SU-DHL-6 (cell line): ENCODE measurements at regions not wholly inside any gene's neighbourhood (a gene's known extent, or its start where the extent isn't known, plus 50 kb on each side); places are given as distances from the start of the nearest gene placed in this dataset.

Source experiments
- H2AFZ ChIP-seq: fragments of 200-600 bp; sonication (generic); 2 replicates; pipeline ENCODE4 v1.6.1; 2014; ENCODE audit warnings: low read depth, mild to moderate bottlenecking, moderate library complexity, mixed read lengths, antibody characterized with exemption, low read length; ENCODE audit not compliant: severe bottlenecking
- H3F3A ChIP-seq: fragments of 200-600 bp; shearing (Covaris generic); 2 replicates; pipeline ENCODE4 v1.6.0; 2016; ENCODE audit warnings: antibody characterized with exemption, mild to moderate bottlenecking; ENCODE audit not compliant: insufficient read depth
- H3K27ac ChIP-seq: fragments of 200-600 bp; sonication (generic); 2 replicates; pipeline ENCODE4 v1.5.1; 2016; ENCODE audit warnings: low read depth, mild to moderate bottlenecking, low read length, moderate library complexity, mixed read lengths
- H3K27me3 ChIP-seq: fragments of 200-600 bp; sonication (generic), shearing (Covaris generic); 2 replicates; pipeline ENCODE4 v1.6.0; 2014; ENCODE audit warnings: mild to moderate bottlenecking, low read length
- H3K36me3 ChIP-seq: fragments of 200-600 bp; sonication (generic); 2 replicates; pipeline ENCODE4 v1.6.1; 2014; ENCODE audit warnings: mild to moderate bottlenecking, low read length, mixed read lengths
- H3K4me2 ChIP-seq: fragments of 300-600, 200-600 bp; shearing (Covaris generic), sonication (generic); 2 replicates; pipeline ENCODE4 v1.6.0; 2014; ENCODE audit warnings: low read length, low read depth, mild to moderate bottlenecking; ENCODE audit not compliant: poor library complexity, severe bottlenecking
- H3K4me3 ChIP-seq: fragments of 200-600 bp; sonication (generic); 2 replicates; pipeline ENCODE4 v1.5.1; 2014; ENCODE audit warnings: antibody characterized with exemption, low read length, mild to moderate bottlenecking, mixed read lengths; ENCODE audit not compliant: insufficient read depth, poor library complexity, severe bottlenecking
- H3K79me2 ChIP-seq: fragments of 200-600 bp; sonication (generic); 2 replicates; pipeline ENCODE4 v1.6.1; 2014; ENCODE audit warnings: mild to moderate bottlenecking, low read length, moderate library complexity; ENCODE audit not compliant: insufficient read depth
- H3K9ac ChIP-seq: fragments of 200-600 bp; sonication (generic); 2 replicates; pipeline ENCODE4 v1.7.0; 2014; ENCODE audit warnings: mild to moderate bottlenecking, low read length
- H3K9me2 ChIP-seq: fragments of 200-600 bp; sonication (generic); replicated peaks from 2 replicates; pipeline ENCODE4 v1.6.1; 2014; ENCODE audit warnings: low read length; ENCODE audit not compliant: insufficient read depth
- H3K9me3 ChIP-seq: fragments of 200-600 bp; sonication (generic); 2 replicates; pipeline ENCODE4 v1.6.1; 2014; ENCODE audit warnings: low read length, mixed read lengths; ENCODE audit not compliant: insufficient read depth
- H4K20me1 ChIP-seq: fragments of 200-600 bp; sonication (generic); 2 replicates; pipeline ENCODE4 v1.6.1; 2014; ENCODE audit warnings: low read depth, mild to moderate bottlenecking, antibody characterized with exemption, low read length, moderate library complexity, mixed read lengths
- EZH2phosphoT487 ChIP-seq: fragments of 200-600 bp; sonication (generic), shearing (Covaris generic); conservative IDR thresholded peaks from 2 replicates; pipeline ENCODE4 v1.6.1; 2018; ENCODE audit warnings: mild to moderate bottlenecking, antibody characterized with exemption, low read length, moderate library complexity, mixed read lengths
- TF ChIP-seq, protein P1 (sequence below): fragments of 200-600 bp; sonication (generic); IDR thresholded peaks from one replicate; pipeline ENCODE4 v1.5.1; 2017; ENCODE audit warnings: antibody characterized with exemption, mild to moderate bottlenecking, low read length, moderate library complexity; ENCODE audit not compliant: insufficient read depth, poor library complexity, severe bottlenecking

DNA sequence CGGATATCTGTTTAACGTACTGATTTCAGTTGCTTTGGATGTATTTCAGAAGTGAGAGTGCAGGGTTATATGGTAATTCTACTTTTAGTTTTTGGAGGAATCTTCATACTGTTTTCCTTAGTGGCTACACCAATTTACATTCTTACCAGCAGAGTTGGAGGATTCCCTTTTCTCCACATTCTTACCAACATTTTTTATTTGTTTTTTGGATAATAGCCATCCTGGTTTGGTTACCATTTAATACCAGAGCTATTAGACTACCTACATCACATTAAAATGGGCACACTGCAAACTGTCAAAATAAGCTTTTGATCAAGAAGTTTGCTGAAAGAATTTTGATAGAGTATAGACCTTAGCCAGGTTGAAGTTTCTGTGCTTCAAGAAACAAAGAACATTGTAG is 217.2 kb upstream of the CFAP20DC start:
- TF ChIP-seq EZH2phosphoT487, result no peak
- TF ChIP-seq, protein P1, sequence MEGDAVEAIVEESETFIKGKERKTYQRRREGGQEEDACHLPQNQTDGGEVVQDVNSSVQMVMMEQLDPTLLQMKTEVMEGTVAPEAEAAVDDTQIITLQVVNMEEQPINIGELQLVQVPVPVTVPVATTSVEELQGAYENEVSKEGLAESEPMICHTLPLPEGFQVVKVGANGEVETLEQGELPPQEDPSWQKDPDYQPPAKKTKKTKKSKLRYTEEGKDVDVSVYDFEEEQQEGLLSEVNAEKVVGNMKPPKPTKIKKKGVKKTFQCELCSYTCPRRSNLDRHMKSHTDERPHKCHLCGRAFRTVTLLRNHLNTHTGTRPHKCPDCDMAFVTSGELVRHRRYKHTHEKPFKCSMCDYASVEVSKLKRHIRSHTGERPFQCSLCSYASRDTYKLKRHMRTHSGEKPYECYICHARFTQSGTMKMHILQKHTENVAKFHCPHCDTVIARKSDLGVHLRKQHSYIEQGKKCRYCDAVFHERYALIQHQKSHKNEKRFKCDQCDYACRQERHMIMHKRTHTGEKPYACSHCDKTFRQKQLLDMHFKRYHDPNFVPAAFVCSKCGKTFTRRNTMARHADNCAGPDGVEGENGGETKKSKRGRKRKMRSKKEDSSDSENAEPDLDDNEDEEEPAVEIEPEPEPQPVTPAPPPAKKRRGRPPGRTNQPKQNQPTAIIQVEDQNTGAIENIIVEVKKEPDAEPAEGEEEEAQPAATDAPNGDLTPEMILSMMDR, result no peak
- Histone ChIP-seq H3K4me3 (no peak overlapping the region), H3K27me3 (no peaks in the 10 kb centered on the region), H3K9me3 (peaks cover 5% of the 10 kb centered on the region; the same call in 1 of the 2 replicates), H3K4me2 (no peak overlapping the region), H3K36me3 (no peaks in the 10 kb centered on the region), H3K79me2 (no peaks in the 10 kb centered on the region), H3K9ac (no peak overlapping the region), H3K27ac (no peak overlapping the region), H4K20me1 (no peaks in the 10 kb centered on the region), H2AFZ (no peak overlapping the region), H3F3A (peaks cover 5% of the 10 kb centered on the region), H3K9me2 (no peaks in the 10 kb centered on the region)

DNA sequence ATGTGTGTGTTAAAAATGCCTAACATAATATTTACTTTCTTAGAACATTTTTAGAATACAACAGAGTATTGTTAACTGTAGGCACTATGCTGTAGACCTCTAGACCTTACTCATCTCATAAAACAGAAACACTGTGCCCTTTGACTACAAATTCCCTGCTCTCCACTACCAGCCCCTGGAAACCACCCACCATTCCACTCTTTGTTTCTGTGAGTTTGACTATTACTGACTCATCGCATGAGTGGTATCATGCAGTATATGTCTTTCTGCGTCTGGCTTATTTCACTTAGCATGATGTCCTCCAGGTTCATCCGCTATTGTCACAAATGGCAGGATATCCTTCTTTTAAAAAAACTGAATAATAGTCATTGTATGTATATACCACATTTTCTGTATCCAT is 216.7 kb upstream of the CFAP20DC start:
- TF ChIP-seq EZH2phosphoT487, result no peak
- TF ChIP-seq, protein P1, result no peak
- no peak overlapping the region for H3K4me3 ChIP-seq
- H3K79me2 ChIP-seq, result no peaks in the 10 kb centered on the region
- no peaks in the 10 kb centered on the region for H3K9me2 ChIP-seq
- no peak overlapping the region for H3K9ac ChIP-seq
- H3K27ac ChIP-seq, result no peak overlapping the region
- no peak overlapping the region for H2AFZ ChIP-seq
- no peaks in the 10 kb centered on the region for H3K27me3 ChIP-seq
- H4K20me1 ChIP-seq, result no peaks in the 10 kb centered on the region
- H3K36me3 ChIP-seq, result no peaks in the 10 kb centered on the region
- H3K9me3 ChIP-seq, result peaks cover 5% of the 10 kb centered on the region; the same call in 1 of the 2 replicates
- no peak overlapping the region for H3K4me2 ChIP-seq
- H3F3A ChIP-seq, result peaks cover 5% of the 10 kb centered on the region

DNA sequence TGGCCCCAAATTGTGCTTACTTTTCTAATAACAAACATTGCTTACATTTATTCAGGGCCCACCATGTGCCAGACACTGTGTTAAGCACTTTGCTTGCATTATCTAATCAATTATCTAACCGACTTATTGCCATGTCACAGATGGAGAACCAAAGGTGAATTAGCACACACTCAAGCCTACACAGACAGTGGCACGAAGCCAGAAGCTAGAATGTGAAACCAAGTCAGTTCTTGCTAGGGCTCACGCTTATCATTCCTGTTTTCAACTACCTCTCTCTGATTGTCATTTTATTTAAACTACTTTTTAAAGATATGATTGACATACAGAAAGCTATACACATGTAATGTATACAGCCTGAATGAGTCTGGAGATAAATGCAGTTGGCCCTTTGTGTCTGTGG is 215.7 kb upstream of the CFAP20DC start:
- no peak overlapping the region for H3K9ac ChIP-seq
- TF ChIP-seq, protein P1, result no peak
- TF ChIP-seq EZH2phosphoT487, result no peak
- no peaks in the 10 kb centered on the region for H3K79me2 ChIP-seq

More for the DNA sequence above, 215.7 kb upstream of the CFAP20DC start:
- peaks cover 5% of the 10 kb centered on the region; the same call in 1 of the 2 replicates for H3K9me3 ChIP-seq
- H3K27me3 ChIP-seq, result no peaks in the 10 kb centered on the region
- H3K4me2 ChIP-seq, result no peak overlapping the region
- H3K4me3 ChIP-seq, result no peak overlapping the region
- peaks cover 5% of the 10 kb centered on the region for H3F3A ChIP-seq
- H3K27ac ChIP-seq, result no peak overlapping the region
- H4K20me1 ChIP-seq, result no peaks in the 10 kb centered on the region
- H2AFZ ChIP-seq, result no peak overlapping the region
- no peaks in the 10 kb centered on the region for H3K36me3 ChIP-seq
- H3K9me2 ChIP-seq, result no peaks in the 10 kb centered on the region
